ENCODE measurements at regions not wholly inside any gene's neighbourhood (a gene's known extent, or its start where the extent isn't known, plus 50 kb on each side); places are given as distances from the start of the nearest gene placed in this dataset.

DNA sequence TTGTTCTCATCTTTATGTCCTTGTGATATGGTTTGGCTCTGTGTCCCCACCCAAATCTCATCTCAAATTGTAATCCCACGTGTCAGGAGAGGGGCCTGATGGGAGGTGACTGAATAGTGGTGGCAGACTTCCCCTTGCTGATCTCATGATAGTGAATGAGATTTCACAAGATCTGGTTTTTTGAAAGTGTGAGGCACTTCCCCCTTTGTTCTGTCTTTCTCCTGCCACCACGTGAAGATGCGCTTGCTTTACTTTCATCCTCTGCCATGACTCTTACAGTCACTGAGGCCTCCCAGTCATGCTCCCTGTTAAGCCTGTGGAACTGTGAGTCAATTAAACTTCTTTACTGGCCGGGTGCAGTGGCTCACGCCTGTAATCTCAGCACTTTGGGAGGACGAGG lies 161.0 kb downstream of the HERPUD2 start:
- TF ChIP-seq POLR2A (IDR thresholded peaks at IDR 0.05; ENCODE audit: low read depth, low read length) (no peak), POLR2AphosphoS5 (IDR thresholded peaks at IDR 0.05; ENCODE audit: low read depth, low read length) (no peak), TAF1 (IDR thresholded peaks at IDR 0.05; ENCODE audit: borderline replicate concordance, low read depth, low read length) (no peak)
